Panc1 (cell line): ENCODE measurements at regions not wholly inside any gene's neighbourhood (a gene's known extent, or its start where the extent isn't known, plus 50 kb on each side); places are given as distances from the start of the nearest gene placed in this dataset.

Experiments used
- ATAC-seq: fragments of 200-7000 bp; cut with Tn5 transposase; 2 replicates; pipeline ENCODE4 v1.9.1; 2020; ENCODE audit warnings: mild to moderate bottlenecking, moderate library complexity
- BruUV-seq: library from RNA; stranded (reverse); fragments of 400-500 nt; replicated peaks from 2 replicates; lab custom pipeline; 2021; lab: Mats Ljungman, UMichigan
- CTCF ChIA-PET: fragments of 300-600 bp; sonication (Branson Sonifier 250); formaldehyde crosslinking; loops from one replicate; lab custom pipeline; 2022; ENCODE audit warnings: antibody characterized with exemption; lab: Charles Lee
- POLR2A ChIA-PET: fragments of 300-600 bp; sonication (Branson Sonifier 250); formaldehyde crosslinking; loops from one replicate; lab custom pipeline; 2022; ENCODE audit warnings: antibody characterized with exemption; lab: Charles Lee
- DNase-seq: peaks from one replicate; pipeline ENCODE4 v3.0.0-alpha.2; 2010; ENCODE audit warnings: low read depth, low spot score
- H3K27ac ChIP-seq: 2 replicates; pipeline ENCODE4 v1.5.1; 2011; ENCODE audit warnings: mild to moderate bottlenecking, low read length, inconsistent platforms
- H3K27me3 ChIP-seq: fragments of 200-500 bp; sonication (Bioruptor generic); 2 replicates; pipeline ENCODE4 v1.6.0; 2014; ENCODE audit warnings: low read length, inconsistent platforms; ENCODE audit not compliant: control insufficient read depth, insufficient read depth
- H3K36me3 ChIP-seq: fragments of 200-500 bp; sonication (Bioruptor generic); 2 replicates; pipeline ENCODE4 v1.5.1; 2014; ENCODE audit warnings: inconsistent platforms, mild to moderate bottlenecking, low read length, moderate library complexity; ENCODE audit not compliant: control insufficient read depth, insufficient read depth
- H3K4me1 ChIP-seq: 2 replicates; pipeline ENCODE4 v1.5.1; 2011; ENCODE audit warnings: inconsistent platforms, mild to moderate bottlenecking, low read length, moderate library complexity; ENCODE audit not compliant: control insufficient read depth, insufficient read depth
- H3K4me3 ChIP-seq, 2 experiments: 2 replicates each; pipeline ENCODE4 v1.5.1; 2011 to 2012; ENCODE audit warnings: low read depth in 2 of 2, low read length in 2 of 2, mild to moderate bottlenecking in 2 of 2, inconsistent platforms in 1 of 2, moderate library complexity in 1 of 2
- H3K9me3 ChIP-seq: fragments of 200-500 bp; sonication (Bioruptor generic); 2 replicates; pipeline ENCODE4 v1.5.1; 2014; ENCODE audit warnings: low read depth, mild to moderate bottlenecking, inconsistent platforms, low read length, moderate library complexity; ENCODE audit not compliant: control insufficient read depth, insufficient read depth
- POLR2AphosphoS5 ChIP-seq: IDR thresholded peaks from 2 replicates; pipeline ENCODE4 v1.6.1; 2012; ENCODE audit warnings: mild to moderate bottlenecking, low read depth, low read length, moderate library complexity
- SIN3A ChIP-seq: IDR thresholded peaks from 2 replicates; pipeline ENCODE4 v1.6.1; 2012; ENCODE audit warnings: low read depth, mild to moderate bottlenecking, low read length, moderate library complexity, borderline replicate concordance; ENCODE audit not compliant: insufficient read depth
- TCF7L2 ChIP-seq: IDR thresholded peaks from 2 replicates; pipeline ENCODE4 v1.6.1; 2011; ENCODE audit warnings: mild to moderate bottlenecking, low read depth, low read length, inconsistent platforms
- in situ Hi-C: cut with HindIII; loops from 2 replicates; pipeline ENCODE4 v1.10.0; 2016; ENCODE audit warnings: low sequenced_read_pairs, low pct_unique_long_range_greater_than_20kb
- intact Hi-C: fragments of 100-400 bp; cut with micrococcal nuclease; formaldehyde crosslinking; loops from one replicate; pipeline ENCODE4 v1.10.0; 2022; ENCODE audit not compliant: unreplicated experiment
- TF ChIP-seq, protein P1 (sequence below), 2 experiments: IDR thresholded peaks; 2 replicates each; pipeline ENCODE4 v1.6.1; 2011 to 2012; ENCODE audit warnings: low read depth in 2 of 2, control low read depth in 1 of 2, low read length in 1 of 2, mild to moderate bottlenecking in 1 of 2, moderate library complexity in 1 of 2; ENCODE audit not compliant: insufficient read depth in 1 of 2
- TF ChIP-seq, protein P2 (sequence below): fragments of 450-650 bp; IDR thresholded peaks from 2 replicates; pipeline ENCODE4 v1.5.1; 2017; ENCODE audit warnings: mild to moderate bottlenecking

DNA sequence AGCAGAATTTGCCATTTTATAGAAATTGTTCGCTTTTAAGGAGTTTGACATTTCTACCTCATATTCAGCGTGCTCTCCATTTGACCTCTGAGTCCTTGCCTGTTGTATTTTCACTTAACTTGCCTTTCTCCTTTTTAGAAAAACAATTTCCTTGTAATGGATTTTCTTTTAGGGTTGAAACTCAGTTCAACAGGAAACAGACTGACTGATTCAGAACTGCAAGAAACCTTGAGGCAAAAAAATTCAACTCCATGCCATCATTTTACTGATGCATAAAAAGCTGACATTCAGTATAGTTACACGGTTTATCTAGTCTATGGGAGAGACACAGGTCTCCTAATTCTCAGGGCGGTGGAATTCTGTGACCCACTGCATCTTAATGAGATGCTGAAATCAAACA, 59.8 kb downstream of the MRPS30 start:
- H3K36me3 ChIP-seq = no peaks in the 10 kb centered on the region
- no peaks in the 10 kb centered on the region for H3K9me3 ChIP-seq
- no peak overlapping the region for H3K27ac ChIP-seq
- no TSS peak for BruUV-seq
- no peak overlapping the region for H3K4me3 ChIP-seq
- in situ Hi-C loops (no loop called here), intact Hi-C loops (no loop called here)
- DNase-seq = no peak
- H3K4me1 ChIP-seq = no peaks in the 10 kb centered on the region
- ChIA-PET CTCF (no interaction called here), POLR2A (interaction anchor here (0.7 kb wide), 1 partner anchor 1054 kb away, joined by 8 read pairs; no protein-coding TSS in a partner anchor)
- TF ChIP-seq, protein P1, sequence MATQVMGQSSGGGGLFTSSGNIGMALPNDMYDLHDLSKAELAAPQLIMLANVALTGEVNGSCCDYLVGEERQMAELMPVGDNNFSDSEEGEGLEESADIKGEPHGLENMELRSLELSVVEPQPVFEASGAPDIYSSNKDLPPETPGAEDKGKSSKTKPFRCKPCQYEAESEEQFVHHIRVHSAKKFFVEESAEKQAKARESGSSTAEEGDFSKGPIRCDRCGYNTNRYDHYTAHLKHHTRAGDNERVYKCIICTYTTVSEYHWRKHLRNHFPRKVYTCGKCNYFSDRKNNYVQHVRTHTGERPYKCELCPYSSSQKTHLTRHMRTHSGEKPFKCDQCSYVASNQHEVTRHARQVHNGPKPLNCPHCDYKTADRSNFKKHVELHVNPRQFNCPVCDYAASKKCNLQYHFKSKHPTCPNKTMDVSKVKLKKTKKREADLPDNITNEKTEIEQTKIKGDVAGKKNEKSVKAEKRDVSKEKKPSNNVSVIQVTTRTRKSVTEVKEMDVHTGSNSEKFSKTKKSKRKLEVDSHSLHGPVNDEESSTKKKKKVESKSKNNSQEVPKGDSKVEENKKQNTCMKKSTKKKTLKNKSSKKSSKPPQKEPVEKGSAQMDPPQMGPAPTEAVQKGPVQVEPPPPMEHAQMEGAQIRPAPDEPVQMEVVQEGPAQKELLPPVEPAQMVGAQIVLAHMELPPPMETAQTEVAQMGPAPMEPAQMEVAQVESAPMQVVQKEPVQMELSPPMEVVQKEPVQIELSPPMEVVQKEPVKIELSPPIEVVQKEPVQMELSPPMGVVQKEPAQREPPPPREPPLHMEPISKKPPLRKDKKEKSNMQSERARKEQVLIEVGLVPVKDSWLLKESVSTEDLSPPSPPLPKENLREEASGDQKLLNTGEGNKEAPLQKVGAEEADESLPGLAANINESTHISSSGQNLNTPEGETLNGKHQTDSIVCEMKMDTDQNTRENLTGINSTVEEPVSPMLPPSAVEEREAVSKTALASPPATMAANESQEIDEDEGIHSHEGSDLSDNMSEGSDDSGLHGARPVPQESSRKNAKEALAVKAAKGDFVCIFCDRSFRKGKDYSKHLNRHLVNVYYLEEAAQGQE (IDR thresholded peaks at IDR 0.05; ENCODE audit: insufficient read depth in 1 of 2, low read depth in 2 of 2, low read length in 1 of 2) = no peak
- TF ChIP-seq POLR2AphosphoS5 (no peak), SIN3A (no peak), TCF7L2 (no peak)
- TF ChIP-seq, protein P2, sequence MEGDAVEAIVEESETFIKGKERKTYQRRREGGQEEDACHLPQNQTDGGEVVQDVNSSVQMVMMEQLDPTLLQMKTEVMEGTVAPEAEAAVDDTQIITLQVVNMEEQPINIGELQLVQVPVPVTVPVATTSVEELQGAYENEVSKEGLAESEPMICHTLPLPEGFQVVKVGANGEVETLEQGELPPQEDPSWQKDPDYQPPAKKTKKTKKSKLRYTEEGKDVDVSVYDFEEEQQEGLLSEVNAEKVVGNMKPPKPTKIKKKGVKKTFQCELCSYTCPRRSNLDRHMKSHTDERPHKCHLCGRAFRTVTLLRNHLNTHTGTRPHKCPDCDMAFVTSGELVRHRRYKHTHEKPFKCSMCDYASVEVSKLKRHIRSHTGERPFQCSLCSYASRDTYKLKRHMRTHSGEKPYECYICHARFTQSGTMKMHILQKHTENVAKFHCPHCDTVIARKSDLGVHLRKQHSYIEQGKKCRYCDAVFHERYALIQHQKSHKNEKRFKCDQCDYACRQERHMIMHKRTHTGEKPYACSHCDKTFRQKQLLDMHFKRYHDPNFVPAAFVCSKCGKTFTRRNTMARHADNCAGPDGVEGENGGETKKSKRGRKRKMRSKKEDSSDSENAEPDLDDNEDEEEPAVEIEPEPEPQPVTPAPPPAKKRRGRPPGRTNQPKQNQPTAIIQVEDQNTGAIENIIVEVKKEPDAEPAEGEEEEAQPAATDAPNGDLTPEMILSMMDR = no peak
- H3K27me3 ChIP-seq = no peaks in the 10 kb centered on the region
- ATAC-seq = no peak

DNA sequence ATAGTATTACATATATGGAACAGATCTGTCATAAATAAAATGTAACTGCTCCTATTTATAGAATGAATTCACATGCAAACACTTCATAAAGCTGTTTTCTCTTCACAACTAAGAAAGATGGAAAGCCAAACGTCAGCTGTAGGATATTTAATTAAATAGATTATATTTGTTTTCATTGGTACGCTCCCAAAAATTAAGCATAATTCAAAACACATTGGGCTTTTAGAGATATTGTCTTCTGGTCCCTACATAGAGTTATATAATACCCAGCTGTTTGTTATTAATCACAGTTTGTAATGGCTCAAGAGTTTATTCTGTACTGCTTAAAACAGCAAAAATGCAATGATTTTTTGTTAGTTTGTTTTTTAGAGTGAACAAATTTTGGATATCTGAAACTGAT, 61.2 kb downstream of the MRPS30 start:
- ChIA-PET POLR2A (no interaction called here), CTCF (interaction anchor here (0.7 kb wide), 1 partner anchor 63 kb away, joined by 11 read pairs; no protein-coding TSS in a partner anchor)
- DNase-seq (no peak), ATAC-seq (no peak)
- H3K27ac ChIP-seq = no peak overlapping the region
- intact Hi-C loops (no loop called here), in situ Hi-C loops (no loop called here)
- H3K4me3 ChIP-seq = no peak overlapping the region
- no TSS peak for BruUV-seq
- H3K27me3 ChIP-seq = no peaks in the 10 kb centered on the region
- no peaks in the 10 kb centered on the region for H3K9me3 ChIP-seq
- no peaks in the 10 kb centered on the region for H3K36me3 ChIP-seq
- H3K4me1 ChIP-seq = no peaks in the 10 kb centered on the region
- TF ChIP-seq, protein P2 = no peak
- TF ChIP-seq POLR2AphosphoS5 = no peak
- TF ChIP-seq, protein P1 (IDR thresholded peaks at IDR 0.05; ENCODE audit: insufficient read depth in 1 of 2, low read depth in 2 of 2, low read length in 1 of 2) = no peak
- TF ChIP-seq SIN3A = no peak
- no peak for TF ChIP-seq TCF7L2
